A549 (cell line): ENCODE measurements at regions not wholly inside any gene's neighbourhood (a gene's known extent, or its start where the extent isn't known, plus 50 kb on each side); places are given as distances from the start of the nearest gene placed in this dataset.

Source experiments
- ATAC-seq, 2 experiments: fragments of 200-7000 bp in 1 of 2; fragments of >200 bp in 1 of 2; cut with Nextera tagmentation in 1 of 2; cut with Tn5 transposase in 1 of 2; 3 replicates each; pipeline versions ENCODE4 v1.8.0 to v1.9.1; 2018 to 2020; ENCODE audit warnings: mild to moderate bottlenecking in 1 of 2, moderate library complexity in 1 of 2
- CTCF ChIA-PET: fragments of 300-600 bp; sonication (Branson Sonifier 250); formaldehyde crosslinking; extraction: SDS; loops from one replicate; lab custom pipeline; 2021; ENCODE audit warnings: antibody characterized with exemption, inconsistent platforms; lab: Yijun Ruan, JAX
- POLR2A ChIA-PET: fragments of 350-600 bp; formaldehyde crosslinking; extraction: SDS; loops from one replicate; lab custom pipeline; 2021; ENCODE audit warnings: antibody characterized with exemption, inconsistent platforms; lab: Yijun Ruan, JAX
- DNase-seq, 2 experiments: peaks; one replicate each; pipeline versions ENCODE4 v3.0.0 to v3.0.0-alpha.2; 2011 to 2016; ENCODE audit warnings: low read depth in 1 of 2, low spot score in 1 of 2
- FAIRE-seq: peaks from 2 replicates; lab custom pipeline; 2011; peaks lifted over from hg19 to GRCh38; lab: Jason Lieb, UNC
- H3K27ac ChIP-seq, 2 experiments: fragments of >200 bp; sonication (Bioruptor Twin); formaldehyde crosslinking; 3 replicates each; pipeline ENCODE4 v1.5.1; 2016 to 2017
- H3K4me1 ChIP-seq: fragments of >200 bp; sonication (Bioruptor Twin); formaldehyde crosslinking; 3 replicates; pipeline ENCODE4 v1.6.1; 2016
- H3K4me2 ChIP-seq: fragments of >200 bp; sonication (Bioruptor Twin); formaldehyde crosslinking; 3 replicates; pipeline ENCODE4 v1.6.1; 2016
- H3K4me3 ChIP-seq: fragments of >200 bp; sonication (Bioruptor Twin); formaldehyde crosslinking; 3 replicates; pipeline ENCODE4 v1.5.1; 2016
- H3K9me3 ChIP-seq: fragments of >200 bp; sonication (Bioruptor Twin); formaldehyde crosslinking; 3 replicates; pipeline ENCODE4 v1.6.1; 2016
- CBX2 ChIP-seq: fragments of 200-600 bp; sonication (generic); IDR thresholded peaks from 2 replicates; pipeline ENCODE4 v1.6.1; 2016; ENCODE audit warnings: low read depth, mild to moderate bottlenecking, borderline replicate concordance
- CEBPB ChIP-seq, 2 experiments: fragments of >200 bp in 1 of 2; sonication (Bioruptor Twin) in 1 of 2; formaldehyde crosslinking in 1 of 2; IDR thresholded peaks; 2 replicates each; pipeline ENCODE4 v1.6.1; 2012 to 2016
- CHD4 ChIP-seq: fragments of 200-600 bp; sonication (generic); IDR thresholded peaks from 2 replicates; pipeline ENCODE4 v1.6.1; 2016; ENCODE audit warnings: antibody characterized with exemption, mild to moderate bottlenecking, borderline replicate concordance
- CTCF ChIP-seq: fragments of >200 bp; sonication (Bioruptor Twin); formaldehyde crosslinking; IDR thresholded peaks from 3 replicates; pipeline ENCODE4 v1.5.1; 2016
- HDAC2 ChIP-seq: fragments of 200-600 bp; sonication (generic); IDR thresholded peaks from 2 replicates; pipeline ENCODE4 v1.6.1; 2016
- HOXB13 ChIP-seq: fragments of 250-450 bp; sonication (Bioruptor Pico); IDR thresholded peaks from 2 replicates; pipeline ENCODE4 v1.5.0; 2020; ENCODE audit warnings: low read depth, mild to moderate bottlenecking, moderate library complexity
- JUNB ChIP-seq: fragments of >200 bp; sonication (Bioruptor Twin); formaldehyde crosslinking; IDR thresholded peaks from 2 replicates; pipeline ENCODE4 v1.6.1; 2016
- MAX ChIP-seq: IDR thresholded peaks from 2 replicates; pipeline ENCODE4 v1.6.1; 2012
- RAD21 ChIP-seq, 2 experiments: fragments of >200 bp in 1 of 2; sonication (Bioruptor Twin) in 1 of 2; formaldehyde crosslinking in 1 of 2; IDR thresholded peaks in 1 of 2; conservative IDR thresholded peaks in 1 of 2; 2 replicates in 1 of 2; 3 replicates in 1 of 2; pipeline ENCODE4 v1.6.1; 2012 to 2018; ENCODE audit warnings: inconsistent platforms in 1 of 2
- USF2 ChIP-seq: fragments of 450-650 bp; IDR thresholded peaks from 2 replicates; pipeline ENCODE4 v1.6.1; 2014; ENCODE audit warnings: antibody characterized with exemption
- WGBS: methylation state at CpG from one replicate; pipeline ENCODE4 v1.1.6; 2017; ENCODE audit errors: missing lambda C conversion rate; 5-methylcytosine and 5-hydroxymethylcytosine counted together
- TF ChIP-seq, protein P1 (sequence below): fragments of 200-600 bp; sonication (generic); IDR thresholded peaks from 2 replicates; pipeline ENCODE4 v1.6.1; 2016; ENCODE audit warnings: antibody characterized with exemption, mild to moderate bottlenecking, moderate library complexity
- TF ChIP-seq, protein P2 (sequence below): fragments of 250-450 bp; sonication (Bioruptor Pico); IDR thresholded peaks from 2 replicates; pipeline ENCODE4 v1.5.0; 2021; ENCODE audit warnings: mild to moderate bottlenecking, moderate library complexity, borderline replicate concordance

DNA sequence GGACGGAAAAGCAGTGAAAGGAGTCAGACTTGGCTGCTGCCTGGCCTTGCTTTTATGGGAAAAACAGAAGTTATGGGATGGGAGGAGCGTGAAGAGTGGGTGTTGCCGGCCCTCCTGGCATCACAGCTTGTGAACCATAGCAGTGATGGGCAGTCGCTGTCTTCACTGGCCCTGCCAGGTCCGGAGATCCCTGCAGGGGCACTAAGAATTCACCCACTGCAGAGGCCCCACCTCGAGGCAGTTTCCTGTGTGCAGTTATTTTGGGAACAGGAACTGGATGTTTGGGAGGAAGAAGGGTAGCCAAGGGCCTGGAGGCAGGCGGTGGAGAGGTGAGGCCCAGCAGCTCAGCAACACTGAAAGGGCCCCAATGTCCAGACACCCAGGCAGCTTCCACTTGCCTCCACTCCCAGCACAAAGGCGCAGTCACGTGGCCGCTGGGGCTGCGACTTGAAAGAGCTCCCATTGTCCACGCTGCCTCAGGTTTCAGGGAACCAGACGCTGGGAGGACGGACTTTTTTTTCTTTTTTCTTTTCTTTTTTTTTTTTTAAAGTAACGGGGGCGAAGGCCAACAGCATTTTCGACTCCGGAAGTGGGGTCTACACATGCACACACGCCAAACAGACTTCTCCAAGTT is 255.6 kb downstream of the ZNF621 start:
- no peak for ATAC-seq
- ChIA-PET CTCF (interaction anchor here (0.7 kb wide), 1 partner anchor 52 kb away, joined by 3 read pairs; no protein-coding TSS in a partner anchor), POLR2A (no interaction called here)

More for the DNA sequence above, 255.6 kb downstream of the ZNF621 start:
- Histone ChIP-seq H3K9me3 (no peaks in the 10 kb centered on the region), H3K4me1 (no peaks in the 10 kb centered on the region), H3K4me2 (no peak overlapping the region)
- no peak for DNase-seq
- 48% methylated on average over 17 of the region's 19 CpGs for WGBS
- FAIRE-seq: no peak
- TF ChIP-seq CBX2 (no peak), RAD21 (conservative IDR thresholded peaks at IDR 0.05 in 1 of 2, IDR thresholded peaks at IDR 0.05 in 1 of 2) (no peak), USF2 (no peak), CEBPB (IDR thresholded peaks at IDR 0.05) (no peak), HDAC2 (no peak), HOXB13 (CRISPR knock-in tag) (no peak), CTCF (no peak), JUNB (no peak), MAX (no peak), CHD4 (no peak)
- TF ChIP-seq, protein P1, sequence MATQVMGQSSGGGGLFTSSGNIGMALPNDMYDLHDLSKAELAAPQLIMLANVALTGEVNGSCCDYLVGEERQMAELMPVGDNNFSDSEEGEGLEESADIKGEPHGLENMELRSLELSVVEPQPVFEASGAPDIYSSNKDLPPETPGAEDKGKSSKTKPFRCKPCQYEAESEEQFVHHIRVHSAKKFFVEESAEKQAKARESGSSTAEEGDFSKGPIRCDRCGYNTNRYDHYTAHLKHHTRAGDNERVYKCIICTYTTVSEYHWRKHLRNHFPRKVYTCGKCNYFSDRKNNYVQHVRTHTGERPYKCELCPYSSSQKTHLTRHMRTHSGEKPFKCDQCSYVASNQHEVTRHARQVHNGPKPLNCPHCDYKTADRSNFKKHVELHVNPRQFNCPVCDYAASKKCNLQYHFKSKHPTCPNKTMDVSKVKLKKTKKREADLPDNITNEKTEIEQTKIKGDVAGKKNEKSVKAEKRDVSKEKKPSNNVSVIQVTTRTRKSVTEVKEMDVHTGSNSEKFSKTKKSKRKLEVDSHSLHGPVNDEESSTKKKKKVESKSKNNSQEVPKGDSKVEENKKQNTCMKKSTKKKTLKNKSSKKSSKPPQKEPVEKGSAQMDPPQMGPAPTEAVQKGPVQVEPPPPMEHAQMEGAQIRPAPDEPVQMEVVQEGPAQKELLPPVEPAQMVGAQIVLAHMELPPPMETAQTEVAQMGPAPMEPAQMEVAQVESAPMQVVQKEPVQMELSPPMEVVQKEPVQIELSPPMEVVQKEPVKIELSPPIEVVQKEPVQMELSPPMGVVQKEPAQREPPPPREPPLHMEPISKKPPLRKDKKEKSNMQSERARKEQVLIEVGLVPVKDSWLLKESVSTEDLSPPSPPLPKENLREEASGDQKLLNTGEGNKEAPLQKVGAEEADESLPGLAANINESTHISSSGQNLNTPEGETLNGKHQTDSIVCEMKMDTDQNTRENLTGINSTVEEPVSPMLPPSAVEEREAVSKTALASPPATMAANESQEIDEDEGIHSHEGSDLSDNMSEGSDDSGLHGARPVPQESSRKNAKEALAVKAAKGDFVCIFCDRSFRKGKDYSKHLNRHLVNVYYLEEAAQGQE: no peak
- TF ChIP-seq, protein P2, sequence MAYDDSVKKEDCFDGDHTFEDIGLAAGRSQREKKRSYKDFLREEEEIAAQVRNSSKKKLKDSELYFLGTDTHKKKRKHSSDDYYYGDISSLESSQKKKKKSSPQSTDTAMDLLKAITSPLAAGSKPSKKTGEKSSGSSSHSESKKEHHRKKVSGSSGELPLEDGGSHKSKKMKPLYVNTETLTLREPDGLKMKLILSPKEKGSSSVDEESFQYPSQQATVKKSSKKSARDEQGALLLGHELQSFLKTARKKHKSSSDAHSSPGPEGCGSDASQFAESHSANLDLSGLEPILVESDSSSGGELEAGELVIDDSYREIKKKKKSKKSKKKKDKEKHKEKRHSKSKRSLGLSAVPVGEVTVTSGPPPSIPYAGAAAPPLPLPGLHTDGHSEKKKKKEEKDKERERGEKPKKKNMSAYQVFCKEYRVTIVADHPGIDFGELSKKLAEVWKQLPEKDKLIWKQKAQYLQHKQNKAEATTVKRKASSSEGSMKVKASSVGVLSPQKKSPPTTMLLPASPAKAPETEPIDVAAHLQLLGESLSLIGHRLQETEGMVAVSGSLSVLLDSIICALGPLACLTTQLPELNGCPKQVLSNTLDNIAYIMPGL: no peak
- TF ChIP-seq, all 56 proteins: peak for 0
- Histone ChIP-seq H3K27ac (no peak overlapping the region), H3K4me3 (no peak overlapping the region)
